HCT116 (cell line): ENCODE measurements at regions not wholly inside any gene's neighbourhood (a gene's known extent, or its start where the extent isn't known, plus 50 kb on each side); places are given as distances from the start of the nearest gene placed in this dataset.

Source experiments
- ATAC-seq: fragments of 200-7000 bp; cut with Tn5 transposase; 2 replicates; pipeline ENCODE4 v1.9.1; 2020; ENCODE audit warnings: mild to moderate bottlenecking, moderate library complexity
- BruUV-seq: library from RNA; stranded (reverse); fragments of 400-500 nt; replicated peaks from 2 replicates; lab custom pipeline; 2021; lab: Mats Ljungman, UMichigan
- CTCF ChIA-PET: fragments of 300-600 bp; sonication (Branson Sonifier 250); formaldehyde crosslinking; loops from one replicate; lab custom pipeline; 2021; ENCODE audit warnings: antibody characterized with exemption; lab: Charles Lee
- POLR2A ChIA-PET: fragments of 300-600, 350-600 bp; sonication (Branson Sonifier 250); formaldehyde crosslinking; loops from one replicate; lab custom pipeline; 2021; ENCODE audit warnings: antibody characterized with exemption; lab: Charles Lee
- RAD21 ChIA-PET, 2 experiments: fragments of 300-600 bp; sonication (Branson Sonifier 250); formaldehyde crosslinking; loops; one replicate each; lab custom pipeline; 2023; ENCODE audit warnings: low total read pairs in 2 of 2; ENCODE audit not compliant: uncharacterized antibody in 2 of 2, unreplicated experiment in 2 of 2, low non-redundant PET in 1 of 2; lab: Charles Lee
- DNase-seq: peaks from one replicate; pipeline ENCODE4 v3.0.0-alpha.2; 2010; ENCODE audit warnings: low read depth, low spot score
- H2AFZ ChIP-seq: fragments of 200-600 bp; shearing (Covaris generic), sonication (generic); 2 replicates; pipeline ENCODE4 v1.6.1; 2017; ENCODE audit warnings: low read depth, mixed run types, mixed read lengths, antibody characterized with exemption, low read length; ENCODE audit not compliant: poor library complexity, severe bottlenecking
- H3K27ac ChIP-seq: 2 replicates; pipeline ENCODE4 v1.5.1; 2012; ENCODE audit warnings: low read depth, low read length
- H3K27me3 ChIP-seq: fragments of 200-600 bp; sonication (generic); 2 replicates; pipeline ENCODE4 v1.6.1; 2016; ENCODE audit warnings: mixed run types, low read length, mixed read lengths; ENCODE audit not compliant: insufficient read depth
- H3K36me3 ChIP-seq, 2 experiments: fragments of 200-500 bp in 1 of 2; fragments of 200-600 bp in 1 of 2; sonication (Bioruptor generic) in 1 of 2; sonication (generic) in 1 of 2; 2 replicates each; pipeline versions ENCODE4 v1.5.1 to v1.6.1; 2014 to 2016; ENCODE audit warnings: low read length in 2 of 2, inconsistent platforms in 1 of 2, mixed read lengths in 1 of 2, mixed run types in 1 of 2; ENCODE audit not compliant: insufficient read depth in 2 of 2, control insufficient read depth in 1 of 2
- H3K4me1 ChIP-seq, 2 experiments: fragments of 200-600 bp in 1 of 2; sonication (generic) in 1 of 2; 2 replicates each; pipeline versions ENCODE4 v1.5.1 to v1.6.1; 2012 to 2017; ENCODE audit warnings: low read length in 2 of 2, inconsistent platforms in 1 of 2, mild to moderate bottlenecking in 1 of 2, mixed read lengths in 1 of 2, mixed run types in 1 of 2, moderate library complexity in 1 of 2; ENCODE audit not compliant: insufficient read depth in 2 of 2, control insufficient read depth in 1 of 2
- H3K4me2 ChIP-seq: fragments of 200-600 bp; sonication (generic); 2 replicates; pipeline ENCODE4 v1.6.1; 2017; ENCODE audit warnings: mixed run types, low read length, mixed read lengths
- H3K4me3 ChIP-seq, 2 experiments: fragments of 200-600 bp in 1 of 2; sonication (generic) in 1 of 2; replicated peaks in 1 of 2; 2 replicates each; pipeline ENCODE4 v1.5.1; 2011 to 2016; ENCODE audit warnings: low read length in 2 of 2, control low read depth in 1 of 2, low read depth in 1 of 2, mild to moderate bottlenecking in 1 of 2, mixed read lengths in 1 of 2, mixed run types in 1 of 2
- H3K79me2 ChIP-seq: fragments of 200-600 bp; sonication (generic); 2 replicates; pipeline ENCODE4 v1.6.1; 2017; ENCODE audit warnings: mild to moderate bottlenecking, mixed run types, low read length, moderate library complexity, mixed read lengths; ENCODE audit not compliant: insufficient read depth
- H3K9ac ChIP-seq: fragments of 200-600 bp; sonication (generic); 2 replicates; pipeline ENCODE4 v1.6.1; 2016; ENCODE audit warnings: low read length, mixed read lengths
- H3K9me2 ChIP-seq: fragments of 200-600 bp; sonication (generic), shearing (Covaris generic); 2 replicates; pipeline ENCODE4 v1.6.1; 2017; ENCODE audit warnings: mixed run types, mild to moderate bottlenecking, moderate library complexity; ENCODE audit not compliant: insufficient read depth
- H3K9me3 ChIP-seq, 2 experiments: fragments of 200-500 bp in 1 of 2; fragments of 200-600 bp in 1 of 2; sonication (Bioruptor generic) in 1 of 2; sonication (generic) in 1 of 2; 2 replicates each; pipeline ENCODE4 v1.6.1; 2014 to 2017; ENCODE audit warnings: low read length in 2 of 2, mixed read lengths in 2 of 2, inconsistent platforms in 1 of 2, low read depth in 1 of 2, mild to moderate bottlenecking in 1 of 2, mixed run types in 1 of 2, moderate library complexity in 1 of 2; ENCODE audit not compliant: control insufficient read depth in 1 of 2, insufficient read depth in 1 of 2
- H4K20me1 ChIP-seq: fragments of 200-600 bp; sonication (generic), shearing (Covaris generic); 2 replicates; pipeline ENCODE4 v1.6.1; 2017; ENCODE audit warnings: mixed run types, mild to moderate bottlenecking, moderate library complexity; ENCODE audit not compliant: insufficient read depth
- ATF3 ChIP-seq: IDR thresholded peaks from 2 replicates; pipeline ENCODE4 v1.6.1; 2012
- CBX3 ChIP-seq: IDR thresholded peaks from 2 replicates; pipeline ENCODE4 v1.6.1; 2012; ENCODE audit warnings: low read depth
- CTCF ChIP-seq, 3 experiments: fragments of 200-600 bp in 1 of 3; sonication (generic) in 1 of 3; IDR thresholded peaks in 2 of 3; conservative IDR thresholded peaks in 1 of 3; 2 replicates each; pipeline ENCODE4 v1.5.1; 2012 to 2017; ENCODE audit warnings: low read depth in 2 of 3, low read length in 2 of 3, antibody characterized with exemption in 1 of 3, borderline replicate concordance in 1 of 3, control low read depth in 1 of 3, mild to moderate bottlenecking in 1 of 3, mixed read lengths in 1 of 3, mixed run types in 1 of 3, moderate library complexity in 1 of 3; ENCODE audit not compliant: insufficient read depth in 1 of 3
- EGR1 ChIP-seq: IDR thresholded peaks from 2 replicates; pipeline ENCODE4 v1.6.1; 2012; ENCODE audit warnings: low read depth
- ELF1 ChIP-seq: IDR thresholded peaks from 2 replicates; pipeline ENCODE4 v1.6.1; 2012; ENCODE audit warnings: low read depth, borderline replicate concordance
- EZH2 ChIP-seq: fragments of 200-600 bp; sonication (generic); IDR thresholded peaks from 2 replicates; pipeline ENCODE4 v1.6.1; 2017; ENCODE audit warnings: antibody characterized with exemption, mixed run types
- FOSL1 ChIP-seq: IDR thresholded peaks from 2 replicates; pipeline ENCODE4 v1.6.1; 2012; ENCODE audit warnings: low read depth
- RAD21 ChIP-seq: IDR thresholded peaks from 2 replicates; pipeline ENCODE4 v1.6.1; 2012; ENCODE audit warnings: low read depth, mild to moderate bottlenecking
- REST ChIP-seq: IDR thresholded peaks from 2 replicates; pipeline ENCODE4 v1.6.1; 2012; ENCODE audit warnings: low read depth
- SIN3A ChIP-seq: IDR thresholded peaks from 2 replicates; pipeline ENCODE4 v1.6.1; 2012; ENCODE audit warnings: low read depth
- SRF ChIP-seq: IDR thresholded peaks from 2 replicates; pipeline ENCODE4 v1.6.1; 2012; ENCODE audit warnings: low read depth
- TCF7L2 ChIP-seq: IDR thresholded peaks from 2 replicates; pipeline ENCODE4 v1.7.0; 2011; ENCODE audit warnings: borderline replicate concordance, inconsistent platforms; ENCODE audit not compliant: insufficient read depth, insufficient read length; ENCODE audit errors: extremely low read depth
- ZFX ChIP-seq: fragments of 450-650 bp; IDR thresholded peaks from 2 replicates; pipeline ENCODE4 v1.6.1; 2017
- intact Hi-C: fragments of 100-400 bp; cut with micrococcal nuclease; formaldehyde crosslinking; loops from 2 replicates; pipeline ENCODE4 v1.10.0; 2022

GRCh38 chr11:71331631-71332030, 79.3 kb upstream of the SHANK2 start:
- no peaks in the 10 kb centered on the region for H4K20me1 ChIP-seq
- peaks cover 7% of the 10 kb centered on the region; the same call in 1 of the 2 replicates for H3K27me3 ChIP-seq
- intact Hi-C loops = no loop called here
- no peak for DNase-seq
- H3K9me3 ChIP-seq = peaks cover 0 to 7% of the 10 kb centered on the region in 2 experiments; a peak in 2 of 4 replicates
- no peaks in the 10 kb centered on the region for H3K9me2 ChIP-seq
- H3K4me2 ChIP-seq = no peak overlapping the region
- H3K9ac ChIP-seq = no peak overlapping the region
- no peaks in the 10 kb centered on the region for H3K36me3 ChIP-seq
- no peak overlapping the region for H3K27ac ChIP-seq
- CTCF ChIA-PET = no interaction called here
- no peak for ATAC-seq
- BruUV-seq = no TSS peak
- no peaks in the 10 kb centered on the region for H3K79me2 ChIP-seq
- H3K4me3 ChIP-seq = no peak overlapping the region
- TF ChIP-seq ZFX (no peak), ELF1 (no peak), RAD21 (no peak), SIN3A (no peak), SRF (no peak), FOSL1 (no peak), CTCF (IDR thresholded peaks at IDR 0.05 in 2 of 3, conservative IDR thresholded peaks at IDR 0.05 in 1 of 3; ENCODE audit: borderline replicate concordance in 1 of 3, insufficient read depth in 1 of 3, low read depth in 2 of 3, low read length in 2 of 3) (no peak), EGR1 (no peak), EZH2 (no peak), CBX3 (no peak), TCF7L2 (no peak), REST (no peak), ATF3 (no peak)
- no peaks in the 10 kb centered on the region for H3K4me1 ChIP-seq
- no peak overlapping the region for H2AFZ ChIP-seq
- RAD21 ChIA-PET = no interaction called here
- POLR2A ChIA-PET = no interaction called here
